Chondrocyte (in vitro differentiated cells): ENCODE measurements at regions not wholly inside any gene's neighbourhood (a gene's known extent, or its start where the extent isn't known, plus 50 kb on each side); places are given as distances from the start of the nearest gene placed in this dataset.
"Not testable (repeated sequence)": the region's sequence is repeated elsewhere in the genome, so short reads cannot be mapped to it uniquely, and the experiment has no call there.

Source experiments
- DNase-seq: peaks from one replicate; pipeline ENCODE4 v3.0.0; 2021; ENCODE audit warnings: mixed read lengths, low spot score
- H3K27ac Mint-ChIP-seq: one replicate; pipeline ENCODE4 v1.8.0; 2021; ENCODE audit warnings: mild to moderate bottlenecking, moderate library complexity, mixed read lengths; ENCODE audit not compliant: unreplicated experiment
- H3K27me3 Mint-ChIP-seq: 2 replicates; pipeline ENCODE4 v1.8.0; 2021; ENCODE audit warnings: low read depth, mixed read lengths
- H3K36me3 Mint-ChIP-seq: 2 replicates; pipeline ENCODE4 v1.8.0; 2021; ENCODE audit warnings: low read depth, mixed read lengths
- H3K4me1 Mint-ChIP-seq: 2 replicates; pipeline ENCODE4 v1.8.0; 2021; ENCODE audit warnings: low read depth, mild to moderate bottlenecking, mixed read lengths
- H3K4me3 Mint-ChIP-seq: one replicate; pipeline ENCODE4 v1.8.0; 2021; ENCODE audit warnings: mild to moderate bottlenecking, moderate library complexity, mixed read lengths; ENCODE audit not compliant: unreplicated experiment
- H3K9me3 Mint-ChIP-seq: 2 replicates; pipeline ENCODE4 v1.8.0; 2021; ENCODE audit warnings: low read depth, mixed read lengths
- CTCF ChIP-seq: fragments of 200-600 bp; sonication (generic); IDR thresholded peaks from 2 replicates; pipeline ENCODE4 v1.5.0; 2021; ENCODE audit warnings: antibody characterized with exemption, mild to moderate bottlenecking, moderate library complexity

- Mint-ChIP-seq H3K4me3 (no peak overlapping the region), H3K9me3 (no peaks in the 10 kb centered on the region), H3K27me3 (no peaks in the 10 kb centered on the region), H3K36me3 (no peaks in the 10 kb centered on the region), H3K4me1 (peaks cover 2% of the 10 kb centered on the region), H3K27ac (no peak overlapping the region)
- no peak for TF ChIP-seq CTCF
- DNase-seq, result no peak
These were observed 139.7 kb upstream of the TFPI start for GRCh38 chr2:187693923-187694322.

- not testable (repeated sequence) for H3K36me3 Mint-ChIP-seq, H3K4me1 Mint-ChIP-seq, H3K27me3 Mint-ChIP-seq, H3K27ac Mint-ChIP-seq, H3K4me3 Mint-ChIP-seq, DNase-seq, H3K9me3 Mint-ChIP-seq
These were observed 142.4 kb upstream of the TFPI start for GRCh38 chr2:187696644-187697043.

GRCh38 chr2:187698374-187699110 is 144.3 kb upstream of the TFPI start:
- H3K36me3 Mint-ChIP-seq, result peaks cover 4% of the 10 kb centered on the region
- H3K4me1 Mint-ChIP-seq, result no peaks in the 10 kb centered on the region
- H3K27me3 Mint-ChIP-seq, result peaks cover 7% of the 10 kb centered on the region
- H3K9me3 Mint-ChIP-seq, result peaks cover 10% of the 10 kb centered on the region
- TF ChIP-seq CTCF, result no peak
- no peak overlapping the region for H3K27ac Mint-ChIP-seq
- DNase-seq, result no peak
- no peak overlapping the region for H3K4me3 Mint-ChIP-seq

GRCh38 chr2:187702157-187702556 is 147.9 kb upstream of the TFPI start:
- Mint-ChIP-seq H3K9me3 (peaks cover 20% of the 10 kb centered on the region), H3K4me3 (no peak overlapping the region), H3K4me1 (no peaks in the 10 kb centered on the region), H3K27ac (no peak overlapping the region), H3K36me3 (peaks cover 9% of the 10 kb centered on the region), H3K27me3 (peaks cover 11% of the 10 kb centered on the region)
- TF ChIP-seq CTCF, result no peak
- no peak for DNase-seq

- Mint-ChIP-seq H3K4me3 (no peak overlapping the region), H3K27ac (no peak overlapping the region), H3K4me1 (no peaks in the 10 kb centered on the region), H3K9me3 (peaks cover 13% of the 10 kb centered on the region), H3K27me3 (peaks cover 10% of the 10 kb centered on the region), H3K36me3 (peaks cover 7% of the 10 kb centered on the region)
- no peak for TF ChIP-seq CTCF
- DNase-seq, result no peak
These were observed 154.0 kb upstream of the TFPI start for GRCh38 chr2:187708272-187708671.

GRCh38 chr2:187709065-187709464 is 154.8 kb upstream of the TFPI start:
- TF ChIP-seq CTCF, result no peak
- peaks cover 6% of the 10 kb centered on the region for H3K9me3 Mint-ChIP-seq
- H3K36me3 Mint-ChIP-seq, result peaks cover 1% of the 10 kb centered on the region
- DNase-seq, result no peak
- no peak overlapping the region for H3K27ac Mint-ChIP-seq
- H3K4me3 Mint-ChIP-seq, result no peak overlapping the region
- peaks cover 6% of the 10 kb centered on the region for H3K27me3 Mint-ChIP-seq
- H3K4me1 Mint-ChIP-seq, result no peaks in the 10 kb centered on the region
